H1 (cell line): ENCODE measurements at regions not wholly inside any gene's neighbourhood (a gene's known extent, or its start where the extent isn't known, plus 50 kb on each side); places are given as distances from the start of the nearest gene placed in this dataset.

Source experiments
- CTCF ChIA-PET: fragments of 300-600 bp; sonication (Branson Sonifier 250); formaldehyde crosslinking; loops from one replicate; lab custom pipeline; 2021; ENCODE audit not compliant: partially characterized antibody; lab: Charles Lee
- POLR2A ChIA-PET: fragments of 300-600 bp; sonication (Branson Sonifier 250); formaldehyde crosslinking; loops from one replicate; lab custom pipeline; 2021; ENCODE audit warnings: inconsistent platforms; ENCODE audit not compliant: partially characterized antibody; lab: Charles Lee
- DNase-seq, 2 experiments: peaks; one replicate each; pipeline versions ENCODE4 v3.0.0 to v3.0.0-alpha.2; 2010 to 2022; ENCODE audit warnings: low spot score in 2 of 2, low read depth in 1 of 2, mixed read lengths in 1 of 2
- FAIRE-seq: peaks from 2 replicates; lab custom pipeline; 2011; peaks lifted over from hg19 to GRCh38; lab: Jason Lieb, UNC
- H2AFZ ChIP-seq: 2 replicates; pipeline ENCODE4 v1.8.1; 2012; ENCODE audit warnings: low read length, inconsistent platforms
- H2AK5ac ChIP-seq: 2 replicates; pipeline ENCODE4 v1.6.1; 2013; ENCODE audit warnings: low read depth, low read length
- H2BK120ac ChIP-seq: replicated peaks from 2 replicates; pipeline ENCODE3; 2013; ENCODE audit warnings: low read depth, low read length, inconsistent platforms
- H2BK12ac ChIP-seq: 2 replicates; pipeline ENCODE4 v1.6.1; 2013; ENCODE audit warnings: low read depth, low read length
- H2BK15ac ChIP-seq: 2 replicates; pipeline ENCODE4 v1.6.1; 2013; ENCODE audit warnings: low read length
- H2BK20ac ChIP-seq: 2 replicates; pipeline ENCODE4 v1.6.1; 2013; ENCODE audit warnings: low read length
- H2BK5ac ChIP-seq: 2 replicates; pipeline ENCODE4 v1.6.1; 2013; ENCODE audit warnings: low read depth, low read length
- H3K14ac ChIP-seq: 2 replicates; pipeline ENCODE4 v1.6.1; 2013; ENCODE audit warnings: inconsistent platforms; ENCODE audit not compliant: insufficient read length
- H3K18ac ChIP-seq: 2 replicates; pipeline ENCODE4 v1.6.1; 2013; ENCODE audit warnings: low read length; ENCODE audit errors: extremely low read depth
- H3K23ac ChIP-seq: 2 replicates; pipeline ENCODE4 v1.6.1; 2013; ENCODE audit warnings: inconsistent platforms; ENCODE audit not compliant: insufficient read length
- H3K23me2 ChIP-seq: 2 replicates; pipeline ENCODE4 v1.6.1; 2013; ENCODE audit warnings: low read depth, low read length
- H3K27ac ChIP-seq: 2 replicates; pipeline ENCODE4 v1.6.1; 2011; ENCODE audit warnings: low read depth, low read length, inconsistent platforms
- H3K27me3 ChIP-seq, 4 experiments: replicated peaks in 1 of 4; 1 replicate in 1 of 4; 2 replicates in 3 of 4; pipeline versions ENCODE4 v1.6.1 to v1.8.1; 2011 to 2013; ENCODE audit warnings: low read length in 3 of 4, mild to moderate bottlenecking in 3 of 4, inconsistent platforms in 2 of 4, mixed read lengths in 2 of 4, moderate library complexity in 1 of 4; ENCODE audit not compliant: control insufficient read depth in 3 of 4, insufficient read depth in 3 of 4; ENCODE audit errors: extremely low read depth in 1 of 4
- H3K36me3 ChIP-seq, 4 experiments: 2 replicates each; pipeline versions ENCODE4 v1.6.1 to v1.8.1; 2011 to 2013; ENCODE audit warnings: mild to moderate bottlenecking in 4 of 4, low read length in 3 of 4, moderate library complexity in 2 of 4, control low read depth in 1 of 4, inconsistent platforms in 1 of 4; ENCODE audit not compliant: insufficient read depth in 4 of 4, control insufficient read depth in 2 of 4
- H3K4ac ChIP-seq: replicated peaks from 2 replicates; pipeline ENCODE3; 2013; ENCODE audit warnings: low read length, low read depth, mixed read lengths, inconsistent platforms; ENCODE audit not compliant: insufficient read length
- H3K4me1 ChIP-seq, 4 experiments: replicated peaks in 1 of 4; 1 replicate in 1 of 4; 2 replicates in 3 of 4; pipeline versions ENCODE4 v1.6.1 to v1.8.1; 2011 to 2013; ENCODE audit warnings: low read length in 3 of 4, inconsistent platforms in 2 of 4, mixed read lengths in 1 of 4; ENCODE audit not compliant: insufficient read depth in 4 of 4, control insufficient read depth in 3 of 4
- H3K4me2 ChIP-seq, 2 experiments: 2 replicates each; pipeline versions ENCODE4 v1.6.1 to v1.8.1; 2011 to 2013; ENCODE audit warnings: low read depth in 2 of 2, low read length in 2 of 2, control low read depth in 1 of 2, inconsistent platforms in 1 of 2, mild to moderate bottlenecking in 1 of 2; ENCODE audit not compliant: insufficient read depth in 1 of 2
- H3K4me3 ChIP-seq, 4 experiments: fragments of 200-600, 300-600 bp in 1 of 4; sonication (generic), shearing (Covaris generic), sonication (Bioruptor Twin) in 1 of 4; 2 replicates each; pipeline versions ENCODE4 v1.5.1 to v1.8.1; 2011 to 2016; ENCODE audit warnings: low read length in 4 of 4, low read depth in 3 of 4, control low read depth in 2 of 4, inconsistent platforms in 2 of 4, mild to moderate bottlenecking in 2 of 4, mixed read lengths in 1 of 4, moderate library complexity in 1 of 4; ENCODE audit not compliant: insufficient read depth in 2 of 4; ENCODE audit errors: extremely low read depth in 1 of 4
- H3K56ac ChIP-seq: replicated peaks from 2 replicates; pipeline ENCODE3; 2013; ENCODE audit warnings: low read depth, mild to moderate bottlenecking, mixed read lengths, low read length, inconsistent platforms; ENCODE audit not compliant: insufficient read length
- H3K79me1 ChIP-seq: 2 replicates; pipeline ENCODE4 v1.6.1; 2013; ENCODE audit warnings: low read depth, low read length, control low read depth
- H3K79me2 ChIP-seq, 2 experiments: 2 replicates each; pipeline versions ENCODE4 v1.6.1 to v1.8.1; 2012 to 2013; ENCODE audit warnings: low read length in 2 of 2, mild to moderate bottlenecking in 2 of 2, inconsistent platforms in 1 of 2; ENCODE audit not compliant: insufficient read depth in 2 of 2, control insufficient read depth in 1 of 2
- H3K9ac ChIP-seq, 4 experiments: replicated peaks in 1 of 4; 1 replicate in 1 of 4; 2 replicates in 3 of 4; pipeline versions ENCODE4 v1.6.1 to v1.8.1; 2011 to 2013; ENCODE audit warnings: low read depth in 3 of 4, low read length in 3 of 4, control low read depth in 2 of 4, mild to moderate bottlenecking in 2 of 4, moderate library complexity in 2 of 4, inconsistent platforms in 1 of 4; ENCODE audit errors: extremely low read depth in 1 of 4
- H3K9me3 ChIP-seq, 2 experiments: 2 replicates each; pipeline versions ENCODE4 v1.6.1 to v1.8.1; 2012 to 2013; ENCODE audit warnings: mild to moderate bottlenecking in 2 of 2, moderate library complexity in 2 of 2, control low read depth in 1 of 2, inconsistent platforms in 1 of 2, low read depth in 1 of 2, low read length in 1 of 2, mixed read lengths in 1 of 2; ENCODE audit not compliant: insufficient read depth in 2 of 2
- H4K20me1 ChIP-seq, 2 experiments: replicated peaks in 1 of 2; 2 replicates each; pipeline versions ENCODE3 to v1.8.1; 2011 to 2013; ENCODE audit warnings: inconsistent platforms in 2 of 2, low read length in 2 of 2, mild to moderate bottlenecking in 1 of 2; ENCODE audit not compliant: insufficient read depth in 2 of 2, control insufficient read depth in 1 of 2
- H4K5ac ChIP-seq: 2 replicates; pipeline ENCODE4 v1.6.1; 2013; ENCODE audit warnings: low read length, low read depth, mixed read lengths, inconsistent platforms; ENCODE audit not compliant: insufficient read length
- H4K8ac ChIP-seq: 2 replicates; pipeline ENCODE4 v1.8.0; 2013; ENCODE audit warnings: mild to moderate bottlenecking, moderate library complexity, low read length, inconsistent platforms; ENCODE audit not compliant: insufficient read depth; ENCODE audit errors: extremely low read depth
- H4K91ac ChIP-seq: replicated peaks from 2 replicates; pipeline ENCODE3; 2013; ENCODE audit warnings: low read length, mixed read lengths, inconsistent platforms; ENCODE audit not compliant: insufficient read length
- CEBPB ChIP-seq: IDR thresholded peaks from 2 replicates; pipeline ENCODE4 v1.6.1; 2012; ENCODE audit warnings: low read depth, low read length
- WGBS, 2 experiments: shearing (Covaris generic) in 1 of 2; methylation state at CpG; one replicate each; pipeline versions ENCODE4 v1.1.6 to v1.1.7; 2013 to 2015; ENCODE audit warnings: low lambda C conversion rate in 2 of 2, mixed read lengths in 2 of 2, inconsistent platforms in 1 of 2, low coverage in 1 of 2, missing lambda C conversion rate in 1 of 2; ENCODE audit not compliant: insufficient replicate concordance in 2 of 2, insufficient coverage in 1 of 2, insufficient read length in 1 of 2; ENCODE audit errors: extremely low coverage in 1 of 2, missing lambda C conversion rate in 1 of 2; 5-methylcytosine and 5-hydroxymethylcytosine counted together

DNA sequence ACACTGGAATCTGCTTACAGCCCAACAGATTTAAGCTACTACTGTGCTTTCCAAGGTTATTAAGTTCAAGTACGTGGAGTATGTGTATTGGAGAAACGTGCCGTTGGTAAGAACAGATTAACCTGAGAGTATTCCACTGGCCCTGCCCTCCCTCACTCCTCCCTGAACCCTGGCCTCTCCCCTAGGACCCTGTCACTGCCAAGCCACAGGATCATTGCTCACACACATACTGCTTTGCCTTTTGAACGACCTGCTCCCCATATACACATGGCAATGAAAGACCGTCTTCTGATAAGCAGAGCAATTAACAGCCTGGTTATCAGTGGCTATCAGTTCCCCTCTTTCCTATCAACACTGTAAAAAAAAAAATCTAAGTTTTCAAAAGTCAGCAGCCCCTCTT is 458.9 kb upstream of the DYNLRB2 start:
- FAIRE-seq = no peak
- TF ChIP-seq CEBPB = no peak

More for the DNA sequence above, 458.9 kb upstream of the DYNLRB2 start:
- no peak overlapping the region for H2AFZ ChIP-seq
- POLR2A ChIA-PET = no interaction called here
- no peak for DNase-seq
- H3K36me3 ChIP-seq = no peaks in the 10 kb centered on the region
- no peak overlapping the region for H3K27ac ChIP-seq
- H3K4me3 ChIP-seq = no peak overlapping the region
- no peak overlapping the region for H2AK5ac ChIP-seq
- no peak overlapping the region for H4K5ac ChIP-seq
- H2BK5ac ChIP-seq = no peak overlapping the region
- no peak overlapping the region for H3K4ac ChIP-seq
- H3K4me2 ChIP-seq = no peak overlapping the region
- H3K79me2 ChIP-seq = no peaks in the 10 kb centered on the region
- H3K4me1 ChIP-seq = no peaks in the 10 kb centered on the region; a peak in 1 of 7 replicates
- no peak overlapping the region for H2BK20ac ChIP-seq
- peaks cover 5% of the 10 kb centered on the region; the same call in 1 of the 2 replicates for H3K23me2 ChIP-seq
- no peak overlapping the region for H3K18ac ChIP-seq
- H3K23ac ChIP-seq = no peak overlapping the region
- H3K9me3 ChIP-seq = no peaks in the 10 kb centered on the region
- H2BK120ac ChIP-seq = no peak overlapping the region
- H3K56ac ChIP-seq = no peak overlapping the region
- H3K79me1 ChIP-seq = no peaks in the 10 kb centered on the region
- no peaks in the 10 kb centered on the region for H3K27me3 ChIP-seq
- CTCF ChIA-PET = interaction anchor here (0.7 to 1.4 kb wide), 6 partner anchors 16 to 1006 kb away, joined by 3 to 5 read pairs (median 3); no protein-coding TSS in a partner anchor
- WGBS, 2 experiments = 85% methylated on average over 5 of the region's 5 CpGs; no CpG with 5 or more reads in 1 of the 2 experiments
- no peak overlapping the region for H4K8ac ChIP-seq
- H4K20me1 ChIP-seq = no peaks in the 10 kb centered on the region
- no peak overlapping the region for H2BK12ac ChIP-seq
- no peak overlapping the region for H4K91ac ChIP-seq
- H2BK15ac ChIP-seq = no peak overlapping the region
- H3K14ac ChIP-seq = no peak overlapping the region
- no peak overlapping the region for H3K9ac ChIP-seq
